ENCODE measurements at regions not wholly inside any gene's neighbourhood (a gene's known extent, or its start where the extent isn't known, plus 50 kb on each side); places are given as distances from the start of the nearest gene placed in this dataset.

- no peak for DNase-seq (ENCODE audit: low spot score)
- Histone ChIP-seq H3K4me3 (no peak overlapping the region), H3K27ac (no peak overlapping the region)
- TF ChIP-seq CTCF (IDR thresholded peaks at IDR 0.05), result no peak
These were observed 170.1 kb upstream of the FRMD6 start for GRCh38 chr14:51481643-51482042.

GRCh38 chr14:51482102-51482501 lies 169.6 kb upstream of the FRMD6 start:
- TF ChIP-seq CTCF (IDR thresholded peaks at IDR 0.05), result no peak
- DNase-seq (ENCODE audit: low spot score), result no peak
- no peak overlapping the region for H3K27ac ChIP-seq
- no peak overlapping the region for H3K4me3 ChIP-seq

DNA sequence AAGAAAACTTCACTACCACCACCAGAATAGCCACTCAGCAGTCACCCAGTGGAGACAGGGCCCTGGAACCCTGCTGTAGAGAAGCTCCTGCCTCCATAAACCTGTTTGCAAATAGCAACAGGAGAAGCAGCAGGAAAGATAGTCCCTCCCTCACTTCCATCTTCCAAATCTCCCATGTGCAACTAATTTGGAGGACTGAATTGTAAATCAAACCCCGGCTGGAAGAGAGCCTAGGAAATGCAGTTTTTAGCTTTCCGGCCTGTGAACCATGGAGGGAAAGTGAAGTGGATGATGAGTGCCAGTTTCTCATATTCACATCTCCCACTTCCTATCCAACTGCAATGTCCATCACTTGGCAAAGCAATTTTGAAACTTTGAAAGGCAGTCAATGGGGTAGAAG lies 167.2 kb upstream of the FRMD6 start:
- Histone ChIP-seq H3K27ac (no peak overlapping the region), H3K4me3 (no peak overlapping the region)
- no peak for TF ChIP-seq CTCF (IDR thresholded peaks at IDR 0.05)
- no peak for DNase-seq (ENCODE audit: low spot score)

GRCh38 chr14:51485733-51486132 lies 166.0 kb upstream of the FRMD6 start:
- DNase-seq (ENCODE audit: low spot score), result no peak
- no peak for TF ChIP-seq CTCF (IDR thresholded peaks at IDR 0.05)
- Histone ChIP-seq H3K4me3 (no peak overlapping the region), H3K27ac (no peak overlapping the region)

DNA sequence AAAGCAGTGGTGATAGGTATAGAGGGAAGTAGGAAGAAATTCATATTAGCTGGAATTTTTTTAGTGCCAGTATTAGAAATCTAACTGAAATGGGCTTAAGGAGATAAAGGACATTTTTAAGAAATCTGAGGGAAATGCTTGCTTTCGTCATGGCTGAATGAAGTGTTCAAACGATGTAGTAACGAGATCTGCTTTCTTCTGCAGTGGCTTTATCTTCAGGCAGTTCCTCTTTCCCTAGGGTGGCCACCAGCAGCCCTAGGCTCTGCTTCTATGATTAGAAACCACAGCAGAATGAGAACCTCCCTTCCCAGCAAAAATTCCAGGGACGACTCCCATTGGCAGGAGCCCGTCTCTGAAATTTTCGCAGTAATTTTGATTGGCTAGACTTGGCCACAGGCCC lies 163.9 kb upstream of the FRMD6 start:
- no peak for TF ChIP-seq CTCF (IDR thresholded peaks at IDR 0.05)
- no peak for DNase-seq (ENCODE audit: low spot score)
- Histone ChIP-seq H3K4me3 (no peak overlapping the region), H3K27ac (no peak overlapping the region)

GRCh38 chr14:51488569-51489220 lies 163.0 kb upstream of the FRMD6 start:
- H3K27ac ChIP-seq, result no peak overlapping the region
- H3K4me3 ChIP-seq, result no peak overlapping the region
- DNase-seq (ENCODE audit: low spot score), result no peak
- TF ChIP-seq CTCF (IDR thresholded peaks at IDR 0.05), result no peak

DNA sequence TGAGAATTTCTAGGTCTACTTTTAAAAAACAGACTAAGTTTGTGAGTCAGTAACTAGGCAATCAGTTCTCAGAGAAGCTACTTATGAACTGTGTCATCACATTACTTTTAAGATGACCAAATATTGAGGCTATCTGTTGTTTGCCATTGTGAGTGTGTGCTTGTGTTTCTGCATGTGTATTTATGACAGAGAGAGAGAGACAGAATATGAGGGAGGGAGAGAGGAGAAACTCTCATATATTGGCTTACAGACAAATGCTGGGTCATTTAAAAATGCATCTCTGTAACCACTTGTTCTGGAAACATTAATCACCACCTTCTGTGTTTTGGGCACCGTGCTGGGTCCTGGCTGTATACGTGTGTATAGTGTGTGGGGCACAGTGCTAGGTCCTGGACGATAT lies 161.5 kb upstream of the FRMD6 start:
- H3K27ac ChIP-seq, result no peak overlapping the region
- no peak overlapping the region for H3K4me3 ChIP-seq
- TF ChIP-seq CTCF (IDR thresholded peaks at IDR 0.05), result no peak
- DNase-seq (ENCODE audit: low spot score), result no peak

Measured in coronary artery (tissue), 2 donors.